HCT116 (cell line): ENCODE measurements at regions not wholly inside any gene's neighbourhood (a gene's known extent, or its start where the extent isn't known, plus 50 kb on each side); places are given as distances from the start of the nearest gene placed in this dataset.
"Not testable (repeated sequence)": the region's sequence is repeated elsewhere in the genome, so short reads cannot be mapped to it uniquely, and the experiment has no call there.

Source experiments
- ATAC-seq: fragments of 200-7000 bp; cut with Tn5 transposase; 2 replicates; pipeline ENCODE4 v1.9.1; 2020; ENCODE audit warnings: mild to moderate bottlenecking, moderate library complexity
- BruUV-seq: library from RNA; stranded (reverse); fragments of 400-500 nt; replicated peaks from 2 replicates; lab custom pipeline; 2021; lab: Mats Ljungman, UMichigan
- CTCF ChIA-PET: fragments of 300-600 bp; sonication (Branson Sonifier 250); formaldehyde crosslinking; loops from one replicate; lab custom pipeline; 2021; ENCODE audit warnings: antibody characterized with exemption; lab: Charles Lee
- POLR2A ChIA-PET: fragments of 300-600, 350-600 bp; sonication (Branson Sonifier 250); formaldehyde crosslinking; loops from one replicate; lab custom pipeline; 2021; ENCODE audit warnings: antibody characterized with exemption; lab: Charles Lee
- RAD21 ChIA-PET, 2 experiments: fragments of 300-600 bp; sonication (Branson Sonifier 250); formaldehyde crosslinking; loops; one replicate each; lab custom pipeline; 2023; ENCODE audit warnings: low total read pairs in 2 of 2; ENCODE audit not compliant: uncharacterized antibody in 2 of 2, unreplicated experiment in 2 of 2, low non-redundant PET in 1 of 2; lab: Charles Lee
- DNase-seq: peaks from one replicate; pipeline ENCODE4 v3.0.0-alpha.2; 2010; ENCODE audit warnings: low read depth, low spot score
- H2AFZ ChIP-seq: fragments of 200-600 bp; shearing (Covaris generic), sonication (generic); 2 replicates; pipeline ENCODE4 v1.6.1; 2017; ENCODE audit warnings: low read depth, mixed run types, mixed read lengths, antibody characterized with exemption, low read length; ENCODE audit not compliant: poor library complexity, severe bottlenecking
- H3K27ac ChIP-seq: 2 replicates; pipeline ENCODE4 v1.5.1; 2012; ENCODE audit warnings: low read depth, low read length
- H3K27me3 ChIP-seq: fragments of 200-600 bp; sonication (generic); 2 replicates; pipeline ENCODE4 v1.6.1; 2016; ENCODE audit warnings: mixed run types, low read length, mixed read lengths; ENCODE audit not compliant: insufficient read depth
- H3K36me3 ChIP-seq, 2 experiments: fragments of 200-500 bp in 1 of 2; fragments of 200-600 bp in 1 of 2; sonication (Bioruptor generic) in 1 of 2; sonication (generic) in 1 of 2; 2 replicates each; pipeline versions ENCODE4 v1.5.1 to v1.6.1; 2014 to 2016; ENCODE audit warnings: low read length in 2 of 2, inconsistent platforms in 1 of 2, mixed read lengths in 1 of 2, mixed run types in 1 of 2; ENCODE audit not compliant: insufficient read depth in 2 of 2, control insufficient read depth in 1 of 2
- H3K4me1 ChIP-seq, 2 experiments: fragments of 200-600 bp in 1 of 2; sonication (generic) in 1 of 2; 2 replicates each; pipeline versions ENCODE4 v1.5.1 to v1.6.1; 2012 to 2017; ENCODE audit warnings: low read length in 2 of 2, inconsistent platforms in 1 of 2, mild to moderate bottlenecking in 1 of 2, mixed read lengths in 1 of 2, mixed run types in 1 of 2, moderate library complexity in 1 of 2; ENCODE audit not compliant: insufficient read depth in 2 of 2, control insufficient read depth in 1 of 2
- H3K4me2 ChIP-seq: fragments of 200-600 bp; sonication (generic); 2 replicates; pipeline ENCODE4 v1.6.1; 2017; ENCODE audit warnings: mixed run types, low read length, mixed read lengths
- H3K4me3 ChIP-seq, 2 experiments: fragments of 200-600 bp in 1 of 2; sonication (generic) in 1 of 2; replicated peaks in 1 of 2; 2 replicates each; pipeline ENCODE4 v1.5.1; 2011 to 2016; ENCODE audit warnings: low read length in 2 of 2, control low read depth in 1 of 2, low read depth in 1 of 2, mild to moderate bottlenecking in 1 of 2, mixed read lengths in 1 of 2, mixed run types in 1 of 2
- H3K79me2 ChIP-seq: fragments of 200-600 bp; sonication (generic); 2 replicates; pipeline ENCODE4 v1.6.1; 2017; ENCODE audit warnings: mild to moderate bottlenecking, mixed run types, low read length, moderate library complexity, mixed read lengths; ENCODE audit not compliant: insufficient read depth
- H3K9ac ChIP-seq: fragments of 200-600 bp; sonication (generic); 2 replicates; pipeline ENCODE4 v1.6.1; 2016; ENCODE audit warnings: low read length, mixed read lengths
- H3K9me2 ChIP-seq: fragments of 200-600 bp; sonication (generic), shearing (Covaris generic); 2 replicates; pipeline ENCODE4 v1.6.1; 2017; ENCODE audit warnings: mixed run types, mild to moderate bottlenecking, moderate library complexity; ENCODE audit not compliant: insufficient read depth
- H3K9me3 ChIP-seq, 2 experiments: fragments of 200-500 bp in 1 of 2; fragments of 200-600 bp in 1 of 2; sonication (Bioruptor generic) in 1 of 2; sonication (generic) in 1 of 2; 2 replicates each; pipeline ENCODE4 v1.6.1; 2014 to 2017; ENCODE audit warnings: low read length in 2 of 2, mixed read lengths in 2 of 2, inconsistent platforms in 1 of 2, low read depth in 1 of 2, mild to moderate bottlenecking in 1 of 2, mixed run types in 1 of 2, moderate library complexity in 1 of 2; ENCODE audit not compliant: control insufficient read depth in 1 of 2, insufficient read depth in 1 of 2
- H4K20me1 ChIP-seq: fragments of 200-600 bp; sonication (generic), shearing (Covaris generic); 2 replicates; pipeline ENCODE4 v1.6.1; 2017; ENCODE audit warnings: mixed run types, mild to moderate bottlenecking, moderate library complexity; ENCODE audit not compliant: insufficient read depth
- EGR1 ChIP-seq: IDR thresholded peaks from 2 replicates; pipeline ENCODE4 v1.6.1; 2012; ENCODE audit warnings: low read depth
- JUND ChIP-seq: IDR thresholded peaks from 2 replicates; pipeline ENCODE4 v1.6.1; 2012
- intact Hi-C: fragments of 100-400 bp; cut with micrococcal nuclease; formaldehyde crosslinking; loops from 2 replicates; pipeline ENCODE4 v1.10.0; 2022
- TF ChIP-seq, protein P1 (sequence below): IDR thresholded peaks from 2 replicates; pipeline ENCODE4 v1.6.1; 2012; ENCODE audit warnings: low read depth

DNA sequence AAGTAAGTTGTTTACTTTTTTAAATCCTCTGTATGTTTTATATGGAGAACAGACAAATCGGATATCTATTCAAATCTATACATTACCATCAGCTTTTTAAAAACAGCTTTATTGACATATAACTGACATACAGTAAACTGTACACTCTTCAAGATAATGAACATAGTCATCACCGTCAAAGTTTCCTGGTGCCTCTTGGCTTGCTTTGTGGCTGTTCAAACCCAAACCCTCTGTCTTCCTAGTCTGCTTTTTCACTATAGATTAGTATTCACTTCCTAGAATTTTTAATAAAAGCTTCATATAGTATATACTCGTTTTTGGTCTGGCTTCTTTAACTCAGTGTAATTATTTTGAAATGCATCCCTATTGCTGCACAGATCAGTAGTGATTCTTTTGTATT, 56.4 kb upstream of the TPTE start:
- no peak overlapping the region for H3K9ac ChIP-seq
- DNase-seq = no peak
- TF ChIP-seq JUND (no peak), EGR1 (no peak)
- TF ChIP-seq, protein P1, sequence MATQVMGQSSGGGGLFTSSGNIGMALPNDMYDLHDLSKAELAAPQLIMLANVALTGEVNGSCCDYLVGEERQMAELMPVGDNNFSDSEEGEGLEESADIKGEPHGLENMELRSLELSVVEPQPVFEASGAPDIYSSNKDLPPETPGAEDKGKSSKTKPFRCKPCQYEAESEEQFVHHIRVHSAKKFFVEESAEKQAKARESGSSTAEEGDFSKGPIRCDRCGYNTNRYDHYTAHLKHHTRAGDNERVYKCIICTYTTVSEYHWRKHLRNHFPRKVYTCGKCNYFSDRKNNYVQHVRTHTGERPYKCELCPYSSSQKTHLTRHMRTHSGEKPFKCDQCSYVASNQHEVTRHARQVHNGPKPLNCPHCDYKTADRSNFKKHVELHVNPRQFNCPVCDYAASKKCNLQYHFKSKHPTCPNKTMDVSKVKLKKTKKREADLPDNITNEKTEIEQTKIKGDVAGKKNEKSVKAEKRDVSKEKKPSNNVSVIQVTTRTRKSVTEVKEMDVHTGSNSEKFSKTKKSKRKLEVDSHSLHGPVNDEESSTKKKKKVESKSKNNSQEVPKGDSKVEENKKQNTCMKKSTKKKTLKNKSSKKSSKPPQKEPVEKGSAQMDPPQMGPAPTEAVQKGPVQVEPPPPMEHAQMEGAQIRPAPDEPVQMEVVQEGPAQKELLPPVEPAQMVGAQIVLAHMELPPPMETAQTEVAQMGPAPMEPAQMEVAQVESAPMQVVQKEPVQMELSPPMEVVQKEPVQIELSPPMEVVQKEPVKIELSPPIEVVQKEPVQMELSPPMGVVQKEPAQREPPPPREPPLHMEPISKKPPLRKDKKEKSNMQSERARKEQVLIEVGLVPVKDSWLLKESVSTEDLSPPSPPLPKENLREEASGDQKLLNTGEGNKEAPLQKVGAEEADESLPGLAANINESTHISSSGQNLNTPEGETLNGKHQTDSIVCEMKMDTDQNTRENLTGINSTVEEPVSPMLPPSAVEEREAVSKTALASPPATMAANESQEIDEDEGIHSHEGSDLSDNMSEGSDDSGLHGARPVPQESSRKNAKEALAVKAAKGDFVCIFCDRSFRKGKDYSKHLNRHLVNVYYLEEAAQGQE = no peak
- CTCF ChIA-PET = no interaction called here
- H3K4me1 ChIP-seq = peaks cover 0 to 3% of the 10 kb centered on the region in 2 experiments; a peak in 1 of 4 replicates
- intact Hi-C loops = no loop called here
- POLR2A ChIA-PET = no interaction called here
- no peak overlapping the region for H2AFZ ChIP-seq
- H3K27me3 ChIP-seq = no peaks in the 10 kb centered on the region
- no peak for ATAC-seq
- no peaks in the 10 kb centered on the region for H3K9me2 ChIP-seq
- H4K20me1 ChIP-seq = no peaks in the 10 kb centered on the region
- no peaks in the 10 kb centered on the region for H3K36me3 ChIP-seq
- no peak overlapping the region for H3K4me3 ChIP-seq
- no peak overlapping the region for H3K4me2 ChIP-seq
- BruUV-seq = no TSS peak
- RAD21 ChIA-PET = no interaction called here
- peaks cover 47 to 73% of the 10 kb centered on the region in 2 experiments for H3K9me3 ChIP-seq
- H3K27ac ChIP-seq = no peak overlapping the region
- no peaks in the 10 kb centered on the region for H3K79me2 ChIP-seq

DNA sequence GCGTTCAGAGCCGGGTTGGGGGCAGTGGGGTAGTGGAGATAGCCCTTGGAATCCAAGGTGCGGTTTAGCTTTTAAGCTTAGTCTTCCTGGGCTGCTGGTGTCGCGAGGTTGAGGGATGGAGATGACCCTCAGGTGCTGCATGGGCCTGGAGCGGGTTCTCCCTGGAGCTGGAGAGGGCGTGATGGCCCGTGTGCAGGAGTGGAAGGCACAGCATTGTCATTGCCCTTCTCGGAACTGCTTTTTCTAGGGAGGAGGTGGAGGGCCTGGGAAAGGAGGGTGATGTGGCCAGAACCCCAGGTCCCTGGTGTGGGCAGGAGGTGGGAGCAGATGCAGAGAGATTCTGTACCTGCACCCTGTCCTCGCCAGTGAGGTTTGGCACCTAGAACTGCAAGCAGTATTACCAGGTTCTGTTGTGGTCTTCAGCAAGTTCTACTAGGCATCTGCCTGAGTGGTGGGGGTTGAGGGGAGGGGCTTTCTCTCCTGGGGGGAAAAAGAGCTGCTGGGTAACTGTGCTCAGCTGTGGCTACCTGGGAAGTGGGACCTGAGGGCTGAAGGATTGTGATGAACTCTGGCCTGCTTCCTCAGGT, 55.8 kb upstream of the TPTE start:
- H3K4me3 ChIP-seq, DNase-seq, POLR2A ChIA-PET, H4K20me1 ChIP-seq, H3K79me2 ChIP-seq, H3K9ac ChIP-seq, intact Hi-C loops, H3K36me3 ChIP-seq, H3K27me3 ChIP-seq, H3K27ac ChIP-seq, H3K4me1 ChIP-seq, H3K9me2 ChIP-seq, BruUV-seq, ATAC-seq, H3K4me2 ChIP-seq, CTCF ChIA-PET, H2AFZ ChIP-seq, RAD21 ChIA-PET: not testable (repeated sequence)
- peaks cover 40 to 67% of the 10 kb centered on the region in 2 experiments for H3K9me3 ChIP-seq
